GM12878 (cell line): ENCODE measurements at regions not wholly inside any gene's neighbourhood (a gene's known extent, or its start where the extent isn't known, plus 50 kb on each side); places are given as distances from the start of the nearest gene placed in this dataset.

Source experiments
- ATAC-seq: fragments of 200-7000 bp; cut with Tn5 transposase; 3 replicates; pipeline ENCODE4 v1.9.1; 2020; ENCODE audit warnings: mild to moderate bottlenecking, moderate library complexity
- BruUV-seq: library from RNA; stranded (reverse); fragments of 400-500 nt; replicated peaks from 2 replicates; lab custom pipeline; 2021; lab: Mats Ljungman, UMichigan
- CTCF ChIA-PET: fragments of 300-600 bp; sonication (Branson Sonifier 250); formaldehyde crosslinking; extraction: SDS; loops from one replicate; lab custom pipeline; 2021; ENCODE audit warnings: inconsistent platforms; lab: Yijun Ruan, JAX
- POLR2A ChIA-PET: fragments of 350-600 bp; formaldehyde crosslinking; extraction: SDS; loops from one replicate; lab custom pipeline; 2021; ENCODE audit warnings: inconsistent platforms; lab: Charles Lee
- RAD21 ChIA-PET: fragments of 300-600 bp; sonication (Branson Sonifier 250); formaldehyde crosslinking; loops from one replicate; lab custom pipeline; 2023; ENCODE audit warnings: antibody characterized with exemption; ENCODE audit not compliant: unreplicated experiment; lab: Charles Lee
- SMC1A ChIA-PET: fragments of 300-600 bp; sonication (Branson Sonifier 250); formaldehyde crosslinking; loops from one replicate; lab custom pipeline; 2023; ENCODE audit not compliant: unreplicated experiment, uncharacterized antibody; lab: Charles Lee
- DNase-seq: peaks from one replicate; pipeline ENCODE4 v3.0.0-alpha.2; 2011; ENCODE audit warnings: low read depth, low spot score
- FAIRE-seq: peaks from 3 replicates; lab custom pipeline; 2011; peaks lifted over from hg19 to GRCh38; lab: Jason Lieb, UNC
- H2AFZ ChIP-seq: 2 replicates; pipeline ENCODE4 v1.6.0; 2011; ENCODE audit warnings: low read depth, low read length, control low read depth; ENCODE audit not compliant: control insufficient read depth
- H3K27ac ChIP-seq: 2 replicates; pipeline ENCODE4 v1.5.1; 2011; ENCODE audit warnings: control low read depth; ENCODE audit not compliant: control insufficient read depth, insufficient read depth
- H3K27me3 ChIP-seq, 2 experiments: replicated peaks in 1 of 2; 2 replicates each; pipeline versions ENCODE4 v1.6.0 to v1.6.1; 2011; ENCODE audit warnings: low read length in 1 of 2; ENCODE audit not compliant: control insufficient read depth in 2 of 2, insufficient read depth in 2 of 2
- H3K36me3 ChIP-seq, 2 experiments: 2 replicates each; pipeline ENCODE4 v1.5.1; 2011; ENCODE audit warnings: low read length in 1 of 2; ENCODE audit not compliant: control insufficient read depth in 2 of 2, insufficient read depth in 2 of 2
- H3K4me1 ChIP-seq: 2 replicates; pipeline ENCODE4 v1.6.1; 2011; ENCODE audit warnings: mild to moderate bottlenecking, low read length, moderate library complexity, mixed read lengths; ENCODE audit not compliant: control insufficient read depth, insufficient read depth
- H3K4me2 ChIP-seq: 2 replicates; pipeline ENCODE4 v1.6.0; 2011; ENCODE audit warnings: control low read depth; ENCODE audit not compliant: control insufficient read depth, insufficient read depth
- H3K4me3 ChIP-seq: fragments of 200-600 bp; sonication (generic); 2 replicates; pipeline ENCODE4 v1.5.1; 2016
- H3K79me2 ChIP-seq: 2 replicates; pipeline ENCODE4 v1.6.0; 2011; ENCODE audit warnings: low read length; ENCODE audit not compliant: control insufficient read depth, insufficient read depth
- H3K9ac ChIP-seq: 2 replicates; pipeline ENCODE4 v1.8.0; 2011; ENCODE audit warnings: low read length, control low read depth, mixed read lengths; ENCODE audit not compliant: control insufficient read depth, insufficient read depth
- H3K9me3 ChIP-seq: replicated peaks from 3 replicates; pipeline ENCODE4 v1.5.1; 2011; ENCODE audit warnings: mild to moderate bottlenecking, low read length; ENCODE audit not compliant: control insufficient read depth, insufficient read depth
- H4K20me1 ChIP-seq: 2 replicates; pipeline ENCODE4 v1.6.0; 2011; ENCODE audit not compliant: control insufficient read depth, insufficient read depth
- CBX3 ChIP-seq: fragments of 200-600 bp; sonication (generic); IDR thresholded peaks from 2 replicates; pipeline ENCODE4 v1.6.1; 2016; ENCODE audit warnings: low read depth, borderline replicate concordance
- CHD2 ChIP-seq: IDR thresholded peaks from 2 replicates; pipeline ENCODE4 v1.6.1; 2011; ENCODE audit warnings: low read depth, low read length, improper control_type of control experiment, borderline replicate concordance
- EGR1 ChIP-seq, 2 experiments: IDR thresholded peaks; 1 replicate in 1 of 2; 2 replicates in 1 of 2; pipeline ENCODE4 v1.6.1; 2011 to 2012; ENCODE audit warnings: low read depth in 2 of 2, low read length in 2 of 2, borderline replicate concordance in 1 of 2, mild to moderate bottlenecking in 1 of 2, moderate library complexity in 1 of 2
- IKZF2 ChIP-seq, 2 experiments: fragments of 450-650 bp; IDR thresholded peaks; 2 replicates each; pipeline ENCODE4 v1.6.1; 2017; ENCODE audit warnings: mild to moderate bottlenecking in 2 of 2, moderate library complexity in 2 of 2
- IRF4 ChIP-seq: IDR thresholded peaks from 2 replicates; pipeline ENCODE4 v1.6.1; 2011; ENCODE audit warnings: low read depth, low read length
- MEF2A ChIP-seq: IDR thresholded peaks from 2 replicates; pipeline ENCODE4 v1.6.1; 2011; ENCODE audit warnings: low read depth, mild to moderate bottlenecking, low read length, moderate library complexity; ENCODE audit not compliant: insufficient read depth
- MEF2B ChIP-seq: fragments of 450-650 bp; IDR thresholded peaks from 2 replicates; pipeline ENCODE4 v1.6.1; 2018; ENCODE audit warnings: mild to moderate bottlenecking, moderate library complexity; ENCODE audit not compliant: partially characterized antibody, poor library complexity, severe bottlenecking
- MYB ChIP-seq: fragments of 150-350 bp; IDR thresholded peaks from 2 replicates; pipeline ENCODE4 v1.6.1; 2014; ENCODE audit warnings: mild to moderate bottlenecking, low read depth, low read length, borderline replicate concordance
- MYC ChIP-seq: IDR thresholded peaks from 2 replicates; pipeline ENCODE4 v1.6.1; 2011; ENCODE audit warnings: mild to moderate bottlenecking, low read length, moderate library complexity, inconsistent platforms; ENCODE audit not compliant: insufficient read depth, insufficient replicate concordance, insufficient read length, severe bottlenecking
- POLR2A ChIP-seq: IDR thresholded peaks from 2 replicates; pipeline ENCODE4 v1.6.1; 2011; ENCODE audit warnings: low read depth, mild to moderate bottlenecking, low read length
- SIN3A ChIP-seq: IDR thresholded peaks from 2 replicates; pipeline ENCODE4 v1.6.1; 2012; ENCODE audit warnings: low read depth, low read length, improper control_type of control experiment
- SIX5 ChIP-seq: IDR thresholded peaks from 2 replicates; pipeline ENCODE4 v1.6.1; 2011; ENCODE audit warnings: mild to moderate bottlenecking, low read depth, low read length, moderate library complexity; ENCODE audit not compliant: severe bottlenecking
- SMARCA5 ChIP-seq: fragments of 450-650 bp; IDR thresholded peaks from 2 replicates; pipeline ENCODE4 v1.6.1; 2017; ENCODE audit warnings: mild to moderate bottlenecking
- SREBF1 ChIP-seq: IDR thresholded peaks from 2 replicates; pipeline ENCODE4 v1.6.1; 2012; ENCODE audit warnings: mild to moderate bottlenecking, low read length
- TBL1XR1 ChIP-seq: IDR thresholded peaks from 2 replicates; pipeline ENCODE4 v1.6.1; 2012; ENCODE audit warnings: low read depth, low read length, improper control_type of control experiment
- WGBS: methylation state at CpG from one replicate; pipeline ENCODE4 v1.1.6; 2016; ENCODE audit warnings: low lambda C conversion rate; ENCODE audit not compliant: insufficient replicate concordance, insufficient coverage; ENCODE audit errors: missing lambda C conversion rate; 5-methylcytosine and 5-hydroxymethylcytosine counted together
- in situ Hi-C: fragments of 300-500 bp; cut with MboI; formaldehyde crosslinking; loops from 9 replicates; pipeline ENCODE4 v1.14.3; 2018; ENCODE audit warnings: mixed read lengths
- intact Hi-C: fragments of 100-400 bp; cut with micrococcal nuclease; formaldehyde crosslinking; loops from one replicate; pipeline ENCODE4 v1.14.2; 2022; ENCODE audit not compliant: unreplicated experiment
- TF ChIP-seq, protein P1 (sequence below): IDR thresholded peaks from 2 replicates; pipeline ENCODE4 v1.6.1; 2011; ENCODE audit warnings: low read depth, low read length, improper control_type of control experiment, borderline replicate concordance

DNA sequence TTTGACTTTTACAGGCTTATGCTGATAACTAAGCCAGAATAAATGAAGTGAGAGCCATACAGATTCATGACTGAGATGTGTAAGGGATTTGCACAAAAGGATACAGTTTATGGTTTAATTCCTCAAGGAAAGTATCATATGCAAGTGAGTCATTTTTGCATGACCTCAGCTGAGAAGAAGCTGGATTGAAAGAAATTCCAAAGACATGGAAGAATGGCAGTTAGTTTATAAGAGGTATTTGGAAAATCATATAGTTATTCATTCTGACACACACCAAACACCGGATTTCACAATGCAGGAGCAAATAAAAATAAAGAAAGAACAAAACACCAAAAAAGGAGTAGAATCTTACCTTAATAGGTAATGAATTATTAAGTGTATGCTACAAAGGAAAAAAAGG is 83.2 kb upstream of the RND3 start:
- intact Hi-C loops (no loop called here), in situ Hi-C loops (no loop called here)
- no peak for FAIRE-seq
- DNase-seq = no peak
- Histone ChIP-seq H3K79me2 (no peaks in the 10 kb centered on the region), H3K27me3 (no peaks in the 10 kb centered on the region), H3K4me1 (peaks cover 3% of the 10 kb centered on the region; the same call in 1 of the 2 replicates), H4K20me1 (no peaks in the 10 kb centered on the region), H3K9me3 (peaks cover 1% of the 10 kb centered on the region; the same call in 2 of the 3 replicates), H3K4me2 (no peak overlapping the region), H3K36me3 (no peaks in the 10 kb centered on the region), H3K27ac (no peak overlapping the region), H3K4me3 (no peak overlapping the region), H3K9ac (no peak overlapping the region), H2AFZ (no peak overlapping the region)
- no TSS peak for BruUV-seq
- no peak for ATAC-seq
- SMC1A ChIA-PET = interaction anchor here (1.0 to 11.1 kb wide), 10 partner anchors 8 to 86 kb away, joined by 3 to 123 read pairs (median 24); no protein-coding TSS in a partner anchor
- CTCF ChIA-PET = interaction anchor here (0.7 kb wide), 1 partner anchor 145 kb away, joined by 3 read pairs; no protein-coding TSS in a partner anchor
- TF ChIP-seq SREBF1 (no peak), SMARCA5 (no peak), TBL1XR1 (no peak), MYB (no peak), EGR1 (IDR thresholded peaks at IDR 0.05; ENCODE audit: borderline replicate concordance in 1 of 2, low read depth in 2 of 2, low read length in 2 of 2) (no peak), CHD2 (no peak), SIN3A (no peak), IRF4 (no peak), MEF2B (no peak), SIX5 (no peak), CBX3 (no peak), IKZF2 (IDR thresholded peaks at IDR 0.05) (no peak), MEF2A (no peak), POLR2A (no peak), MYC (no peak)
- TF ChIP-seq, protein P1, sequence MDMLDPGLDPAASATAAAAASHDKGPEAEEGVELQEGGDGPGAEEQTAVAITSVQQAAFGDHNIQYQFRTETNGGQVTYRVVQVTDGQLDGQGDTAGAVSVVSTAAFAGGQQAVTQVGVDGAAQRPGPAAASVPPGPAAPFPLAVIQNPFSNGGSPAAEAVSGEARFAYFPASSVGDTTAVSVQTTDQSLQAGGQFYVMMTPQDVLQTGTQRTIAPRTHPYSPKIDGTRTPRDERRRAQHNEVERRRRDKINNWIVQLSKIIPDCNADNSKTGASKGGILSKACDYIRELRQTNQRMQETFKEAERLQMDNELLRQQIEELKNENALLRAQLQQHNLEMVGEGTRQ = no peak
- RAD21 ChIA-PET = interaction anchor here (0.7 to 6.9 kb wide), 5 partner anchors 14 to 50 kb away, joined by 3 to 71 read pairs (median 12); no protein-coding TSS in a partner anchor
- POLR2A ChIA-PET = interaction anchor here (0.7 to 1.2 kb wide), 2 partner anchors 42 to 50 kb away, joined by 3 to 4 read pairs; no protein-coding TSS in a partner anchor
- WGBS = 25% methylated on average over 1 of the region's 1 CpG
